ENCODE measurements at regions not wholly inside any gene's neighbourhood (a gene's known extent, or its start where the extent isn't known, plus 50 kb on each side); places are given as distances from the start of the nearest gene placed in this dataset.

- 39 to 48% (median 42%) methylated on average over 2 of the region's 2 CpGs for WGBS, 3 donors
- no peak for DNase-seq
- H3K27ac ChIP-seq (ENCODE audit: low read depth in 1 of 3, low read length in 2 of 3), result no peak overlapping the region
- no peak for FAIRE-seq
- peaks cover 0 to 2% (median 0%) of the 10 kb centered on the region in 3 donors for H3K27me3 ChIP-seq (ENCODE audit: control insufficient read depth in 3 of 3, insufficient read depth in 3 of 3, low read length in 3 of 3)
- no peak overlapping the region for H3K4me3 ChIP-seq (ENCODE audit: low read depth in 1 of 3, low read length in 3 of 3)
- peaks cover 0 to 4% of the 10 kb centered on the region in 2 donors for H3K9me3 ChIP-seq (ENCODE audit: control insufficient read depth in 2 of 2, insufficient read depth in 1 of 2, low read depth in 1 of 2, low read length in 1 of 2)
- no peaks in the 10 kb centered on the region for H3K4me1 ChIP-seq (ENCODE audit: control insufficient read depth in 3 of 3, insufficient read depth in 2 of 3, low read depth in 1 of 3, low read length in 2 of 3)
- H3K36me3 ChIP-seq (ENCODE audit: control insufficient read depth in 3 of 3, insufficient read depth in 2 of 3, low read depth in 1 of 3, low read length in 3 of 3), result no peaks in the 10 kb centered on the region
Observed at GRCh38 chr1:199756066-199756465, 271.4 kb upstream of the NR5A2 start.

- DNase-seq, result no peak
- no peak overlapping the region for H3K27ac ChIP-seq (ENCODE audit: low read depth in 1 of 3, low read length in 2 of 3)
- H3K27me3 ChIP-seq (ENCODE audit: control insufficient read depth in 3 of 3, insufficient read depth in 3 of 3, low read length in 3 of 3), result no peaks in the 10 kb centered on the region
- no peak overlapping the region for H3K4me3 ChIP-seq (ENCODE audit: low read depth in 1 of 3, low read length in 3 of 3)
- 44 to 69% (median 58%) methylated on average over 3 of the region's 3 CpGs for WGBS, 3 donors
- FAIRE-seq, result no peak
- no peaks in the 10 kb centered on the region for H3K4me1 ChIP-seq (ENCODE audit: control insufficient read depth in 3 of 3, insufficient read depth in 2 of 3, low read depth in 1 of 3, low read length in 2 of 3)
- H3K36me3 ChIP-seq (ENCODE audit: control insufficient read depth in 3 of 3, insufficient read depth in 2 of 3, low read depth in 1 of 3, low read length in 3 of 3), result no peaks in the 10 kb centered on the region
- no peaks in the 10 kb centered on the region for H3K9me3 ChIP-seq (ENCODE audit: control insufficient read depth in 2 of 2, insufficient read depth in 1 of 2, low read depth in 1 of 2, low read length in 1 of 2)
Observed at GRCh38 chr1:199758626-199759255, 268.8 kb upstream of the NR5A2 start.

GRCh38 chr1:199759268-199759730, 268.2 kb upstream of the NR5A2 start:
- Histone ChIP-seq H3K27me3 (ENCODE audit: control insufficient read depth in 3 of 3, insufficient read depth in 3 of 3, low read length in 3 of 3) (no peaks in the 10 kb centered on the region), H3K27ac (ENCODE audit: low read depth in 1 of 3, low read length in 2 of 3) (no peak overlapping the region), H3K36me3 (ENCODE audit: control insufficient read depth in 3 of 3, insufficient read depth in 2 of 3, low read depth in 1 of 3, low read length in 3 of 3) (no peaks in the 10 kb centered on the region), H3K4me1 (ENCODE audit: control insufficient read depth in 3 of 3, insufficient read depth in 2 of 3, low read depth in 1 of 3, low read length in 2 of 3) (no peaks in the 10 kb centered on the region), H3K4me3 (ENCODE audit: low read depth in 1 of 3, low read length in 3 of 3) (no peak overlapping the region), H3K9me3 (ENCODE audit: control insufficient read depth in 2 of 2, insufficient read depth in 1 of 2, low read depth in 1 of 2, low read length in 1 of 2) (no peaks in the 10 kb centered on the region)
- DNase-seq (peak in 1 of 2 donors; percentile 77), FAIRE-seq (no peak)
- 12 to 52% (median 34%) methylated on average over 3 of the region's 3 CpGs for WGBS, 3 donors

DNA sequence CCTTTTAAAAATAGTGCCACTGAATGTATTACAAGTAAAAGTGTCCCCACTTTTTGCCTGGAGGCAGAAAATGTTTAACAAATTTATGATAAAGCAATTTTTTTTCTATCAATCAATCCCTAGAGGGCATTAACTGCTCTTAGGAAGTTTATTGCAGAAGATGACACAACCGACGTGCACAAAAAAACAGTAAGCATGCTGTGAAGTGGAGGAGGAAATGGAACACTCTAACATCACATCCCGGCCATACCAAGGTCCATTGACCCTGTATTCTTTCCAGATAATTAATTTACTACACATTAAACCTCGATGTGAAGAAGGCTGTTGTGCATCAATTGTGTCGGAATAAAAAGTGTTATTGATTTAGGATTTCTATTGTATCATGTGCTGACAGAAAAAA, 264.9 kb upstream of the NR5A2 start:
- FAIRE-seq (no peak), DNase-seq (peak in 1 of 2 donors; percentile 28)
- H3K27ac ChIP-seq (ENCODE audit: low read depth in 1 of 3, low read length in 2 of 3), result no peak overlapping the region
- H3K27me3 ChIP-seq (ENCODE audit: control insufficient read depth in 3 of 3, insufficient read depth in 3 of 3, low read length in 3 of 3), result no peaks in the 10 kb centered on the region
- H3K4me3 ChIP-seq (ENCODE audit: low read depth in 1 of 3, low read length in 3 of 3), result no peak overlapping the region
- peaks cover 0 to 5% of the 10 kb centered on the region in 2 donors for H3K9me3 ChIP-seq (ENCODE audit: control insufficient read depth in 2 of 2, insufficient read depth in 1 of 2, low read depth in 1 of 2, low read length in 1 of 2)
- H3K36me3 ChIP-seq (ENCODE audit: control insufficient read depth in 3 of 3, insufficient read depth in 2 of 3, low read depth in 1 of 3, low read length in 3 of 3), result no peaks in the 10 kb centered on the region
- 32 to 46% (median 45%) methylated on average over 5 of the region's 5 CpGs for WGBS, 3 donors
- H3K4me1 ChIP-seq (ENCODE audit: control insufficient read depth in 3 of 3, insufficient read depth in 2 of 3, low read depth in 1 of 3, low read length in 2 of 3), result no peaks in the 10 kb centered on the region

- Histone ChIP-seq H3K27me3 (ENCODE audit: control insufficient read depth in 3 of 3, insufficient read depth in 3 of 3, low read length in 3 of 3) (no peaks in the 10 kb centered on the region), H3K4me3 (ENCODE audit: low read depth in 1 of 3, low read length in 3 of 3) (no peak overlapping the region), H3K27ac (ENCODE audit: low read depth in 1 of 3, low read length in 2 of 3) (no peak overlapping the region), H3K36me3 (ENCODE audit: control insufficient read depth in 3 of 3, insufficient read depth in 2 of 3, low read depth in 1 of 3, low read length in 3 of 3) (no peaks in the 10 kb centered on the region), H3K4me1 (ENCODE audit: control insufficient read depth in 3 of 3, insufficient read depth in 2 of 3, low read depth in 1 of 3, low read length in 2 of 3) (no peaks in the 10 kb centered on the region), H3K9me3 (ENCODE audit: control insufficient read depth in 2 of 2, insufficient read depth in 1 of 2, low read depth in 1 of 2, low read length in 1 of 2) (peaks cover 0 to 7% of the 10 kb centered on the region in 2 donors)
- DNase-seq (no peak), FAIRE-seq (no peak)
Observed at GRCh38 chr1:199766218-199766792, 261.2 kb upstream of the NR5A2 start.

DNA sequence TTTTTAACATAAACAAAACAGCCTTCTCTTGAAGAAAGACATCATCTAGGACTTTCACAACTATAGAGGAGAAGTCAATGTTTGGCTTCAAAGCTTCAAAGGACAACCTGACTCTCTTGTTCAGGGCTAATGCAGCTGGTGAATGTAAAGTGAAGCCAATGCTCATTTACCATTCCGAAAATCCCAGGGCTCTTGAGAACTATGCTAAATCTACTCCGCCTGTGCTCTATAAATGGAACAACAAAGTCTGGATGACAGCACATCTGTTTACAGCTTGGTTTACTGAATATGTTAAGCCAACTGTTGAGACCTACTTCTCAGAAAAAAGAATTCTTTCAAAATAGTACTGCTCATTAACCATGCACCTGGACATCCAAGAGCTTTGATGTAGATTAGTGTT, 259.8 kb upstream of the NR5A2 start:
- FAIRE-seq (no peak), DNase-seq (no peak)
- Histone ChIP-seq H3K27ac (ENCODE audit: low read depth in 1 of 3, low read length in 2 of 3) (no peak overlapping the region), H3K9me3 (ENCODE audit: control insufficient read depth in 2 of 2, insufficient read depth in 1 of 2, low read depth in 1 of 2, low read length in 1 of 2) (peaks cover 0 to 7% of the 10 kb centered on the region in 2 donors), H3K4me3 (ENCODE audit: low read depth in 1 of 3, low read length in 3 of 3) (no peak overlapping the region), H3K4me1 (ENCODE audit: control insufficient read depth in 3 of 3, insufficient read depth in 2 of 3, low read depth in 1 of 3, low read length in 2 of 3) (no peaks in the 10 kb centered on the region), H3K36me3 (ENCODE audit: control insufficient read depth in 3 of 3, insufficient read depth in 2 of 3, low read depth in 1 of 3, low read length in 3 of 3) (no peaks in the 10 kb centered on the region), H3K27me3 (ENCODE audit: control insufficient read depth in 3 of 3, insufficient read depth in 3 of 3, low read length in 3 of 3) (no peaks in the 10 kb centered on the region)
- 92 to 100% (median 100%) methylated on average over 2 of the region's 2 CpGs for WGBS, 3 donors

DNA sequence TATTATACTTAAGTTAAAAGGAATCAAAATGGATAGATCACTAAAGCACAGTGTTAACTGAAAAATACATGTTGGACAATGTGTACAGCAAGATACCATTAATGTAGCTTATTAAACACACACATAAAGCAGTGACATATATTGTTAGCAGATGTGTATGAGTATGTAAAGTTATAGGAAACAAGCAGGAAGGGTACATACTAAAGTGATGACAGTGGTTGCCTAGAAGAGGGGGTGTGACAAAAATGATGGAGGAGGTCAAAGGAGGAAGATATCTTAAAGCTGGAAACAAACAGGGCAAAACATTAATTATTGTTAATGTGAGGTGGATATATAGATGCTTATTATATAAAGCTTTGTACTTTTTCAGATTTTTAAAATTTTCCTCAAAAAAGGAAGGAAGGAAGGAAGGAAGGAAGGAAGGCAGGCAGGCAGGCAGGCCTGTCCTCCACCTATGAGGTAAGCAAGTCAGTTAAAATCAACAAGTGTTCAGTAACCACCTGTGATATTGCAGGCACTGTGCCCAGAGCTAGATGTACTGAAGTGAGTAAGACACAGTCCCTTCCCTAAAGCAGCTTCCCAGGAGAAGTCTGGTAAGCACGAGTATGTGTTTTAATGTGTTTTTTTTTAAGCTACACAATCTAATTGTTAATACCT, 252.9 kb upstream of the NR5A2 start:
- WGBS, 3 donors, result 13 to 38% (median 19%) methylated on average over 1 of the region's 1 CpG
- no peak for FAIRE-seq
- H3K9me3 ChIP-seq (ENCODE audit: control insufficient read depth in 2 of 2, insufficient read depth in 1 of 2, low read depth in 1 of 2, low read length in 1 of 2), result no peaks in the 10 kb centered on the region

DNA sequence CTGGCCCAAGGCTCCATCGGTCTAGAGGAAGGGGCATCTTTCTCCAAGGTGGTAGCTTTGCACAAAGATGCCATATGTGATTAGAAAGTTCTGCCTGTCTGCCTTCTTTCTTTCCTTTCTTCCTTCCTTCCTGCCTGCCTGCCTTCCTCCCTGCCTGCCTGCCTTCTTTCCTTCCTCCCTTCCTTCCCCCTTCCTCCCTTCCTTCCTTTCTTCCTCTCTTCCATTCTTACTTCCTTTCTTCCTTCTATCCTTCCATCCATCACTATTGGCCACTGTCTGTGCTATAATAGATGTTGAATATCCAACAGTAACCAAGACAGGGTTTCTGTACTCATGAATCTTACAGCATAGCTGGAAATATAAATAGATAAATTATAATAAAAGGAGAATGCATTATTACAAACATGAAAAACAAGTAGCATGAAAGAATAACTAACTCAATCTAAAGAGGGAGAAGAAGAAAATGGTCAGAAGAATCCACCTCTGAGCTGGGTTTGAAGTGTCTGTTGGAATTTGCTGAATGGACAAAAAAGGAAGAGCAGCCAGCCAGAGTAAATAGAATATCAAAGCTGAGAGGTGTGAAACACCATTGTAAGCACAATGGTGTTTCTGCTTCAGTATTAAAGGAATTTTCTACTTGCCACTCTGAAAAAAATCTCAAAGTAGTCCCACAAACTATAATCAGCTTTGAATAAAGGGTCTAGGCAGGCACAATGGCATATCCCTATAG, 250.6 kb upstream of the NR5A2 start:
- Histone ChIP-seq H3K27ac (ENCODE audit: low read depth in 1 of 3, low read length in 2 of 3) (peak overlapping the region in 1 of 3 donors; percentile 30), H3K27me3 (ENCODE audit: control insufficient read depth in 3 of 3, insufficient read depth in 3 of 3, low read length in 3 of 3) (no peaks in the 10 kb centered on the region), H3K4me1 (ENCODE audit: control insufficient read depth in 3 of 3, insufficient read depth in 2 of 3, low read depth in 1 of 3, low read length in 2 of 3) (peaks cover 0 to 8% (median 0%) of the 10 kb centered on the region in 3 donors), H3K36me3 (ENCODE audit: control insufficient read depth in 3 of 3, insufficient read depth in 2 of 3, low read depth in 1 of 3, low read length in 3 of 3) (no peaks in the 10 kb centered on the region), H3K9me3 (ENCODE audit: control insufficient read depth in 2 of 2, insufficient read depth in 1 of 2, low read depth in 1 of 2, low read length in 1 of 2) (no peaks in the 10 kb centered on the region), H3K4me3 (ENCODE audit: low read depth in 1 of 3, low read length in 3 of 3) (no peak overlapping the region)
- FAIRE-seq, result no peak
- 93 to 97% (median 95%) methylated on average over 1 of the region's 1 CpG for WGBS, 3 donors
- DNase-seq, result peak in 1 of 2 donors; percentile 20

More for the DNA sequence above, 252.9 kb upstream of the NR5A2 start:
- peaks cover 0 to 8% (median 0%) of the 10 kb centered on the region in 3 donors for H3K4me1 ChIP-seq (ENCODE audit: control insufficient read depth in 3 of 3, insufficient read depth in 2 of 3, low read depth in 1 of 3, low read length in 2 of 3)
- H3K27ac ChIP-seq (ENCODE audit: low read depth in 1 of 3, low read length in 2 of 3), result no peak overlapping the region
- DNase-seq, result peak in 1 of 2 donors; percentile 65
- H3K36me3 ChIP-seq (ENCODE audit: control insufficient read depth in 3 of 3, insufficient read depth in 2 of 3, low read depth in 1 of 3, low read length in 3 of 3), result no peaks in the 10 kb centered on the region
- H3K27me3 ChIP-seq (ENCODE audit: control insufficient read depth in 3 of 3, insufficient read depth in 3 of 3, low read length in 3 of 3), result no peaks in the 10 kb centered on the region
- no peak overlapping the region for H3K4me3 ChIP-seq (ENCODE audit: low read depth in 1 of 3, low read length in 3 of 3)
